ENCODE measurements at regions not wholly inside any gene's neighbourhood (a gene's known extent, or its start where the extent isn't known, plus 50 kb on each side); places are given as distances from the start of the nearest gene placed in this dataset.

- TF ChIP-seq REST (IDR thresholded peaks at IDR 0.05; ENCODE audit: low read depth) = no peak
- TF ChIP-seq SRF (IDR thresholded peaks at IDR 0.05; ENCODE audit: low read depth) = no peak
- no peak for TF ChIP-seq CEBPB (IDR thresholded peaks at IDR 0.05; ENCODE audit: low read depth)
These were observed 223.3 kb downstream of the DIRAS2 start (continued) for GRCh38 chr9:90419221-90419851.

GRCh38 chr9:90420211-90420610 lies 222.4 kb downstream of the DIRAS2 start:
- ATAC-seq (no peak), DNase-seq (ENCODE audit: low read depth, low spot score) (no peak)
- intact Hi-C loops (cut with micrococcal nuclease) = no loop called here
- Histone ChIP-seq H3K4me1 (ENCODE audit: control insufficient read depth in 1 of 2, insufficient read depth in 2 of 2, low read length in 2 of 2) (peaks cover 3 to 5% of the 10 kb centered on the region in 2 experiments; a peak in 2 of 4 replicates), H3K9ac (ENCODE audit: low read length) (no peak overlapping the region), H3K4me2 (ENCODE audit: low read length) (no peak overlapping the region), H3K9me3 (ENCODE audit: control insufficient read depth in 1 of 2, insufficient read depth in 1 of 2, low read depth in 1 of 2, low read length in 2 of 2) (no peaks in the 10 kb centered on the region), H3K9me2 (ENCODE audit: insufficient read depth) (no peaks in the 10 kb centered on the region), H3K79me2 (ENCODE audit: insufficient read depth, low read length) (no peaks in the 10 kb centered on the region), H4K20me1 (ENCODE audit: insufficient read depth) (no peaks in the 10 kb centered on the region), H3K4me3 (replicated peaks in 1 of 2; ENCODE audit: low read depth in 1 of 2, low read length in 2 of 2) (no peak overlapping the region), H3K27ac (ENCODE audit: low read depth, low read length) (no peak overlapping the region), H3K27me3 (ENCODE audit: insufficient read depth, low read length) (peaks cover 15% of the 10 kb centered on the region), H2AFZ (ENCODE audit: low read depth, low read length, poor library complexity, severe bottlenecking) (no peak overlapping the region), H3K36me3 (ENCODE audit: control insufficient read depth in 1 of 2, insufficient read depth in 2 of 2, low read length in 2 of 2) (no peaks in the 10 kb centered on the region)
- ChIA-PET RAD21 (ENCODE audit: low non-redundant PET in 1 of 2, low total read pairs in 2 of 2, uncharacterized antibody in 2 of 2, unreplicated experiment in 2 of 2) (no interaction called here), CTCF (no interaction called here), POLR2A (no interaction called here)
- no TSS peak for BruUV-seq (replicated peaks)
- TF ChIP-seq SP1 (IDR thresholded peaks at IDR 0.05; ENCODE audit: low read depth) (no peak), ATF3 (IDR thresholded peaks at IDR 0.05) (no peak), YY1 (IDR thresholded peaks at IDR 0.05; ENCODE audit: extremely low read depth, insufficient replicate concordance, low read depth, low read length) (no peak), CTCF (IDR thresholded peaks at IDR 0.05 in 2 of 3, conservative IDR thresholded peaks at IDR 0.05 in 1 of 3; ENCODE audit: borderline replicate concordance in 1 of 3, insufficient read depth in 1 of 3, low read depth in 2 of 3, low read length in 2 of 3) (no peak), RAD21 (IDR thresholded peaks at IDR 0.05; ENCODE audit: low read depth) (no peak), FOSL1 (IDR thresholded peaks at IDR 0.05; ENCODE audit: low read depth) (no peak), MAX (IDR thresholded peaks at IDR 0.05) (no peak), TCF7L2 (IDR thresholded peaks at IDR 0.05; ENCODE audit: borderline replicate concordance, extremely low read depth, insufficient read depth, insufficient read length) (no peak), REST (IDR thresholded peaks at IDR 0.05; ENCODE audit: low read depth) (no peak), SIN3A (IDR thresholded peaks at IDR 0.05; ENCODE audit: low read depth) (no peak), SRF (IDR thresholded peaks at IDR 0.05; ENCODE audit: low read depth) (no peak), POLR2A (IDR thresholded peaks at IDR 0.05; ENCODE audit: borderline replicate concordance, extremely low read depth, insufficient read depth, insufficient read length) (no peak), ZFX (IDR thresholded peaks at IDR 0.05) (no peak), CBX3 (IDR thresholded peaks at IDR 0.05; ENCODE audit: low read depth) (no peak), EZH2 (IDR thresholded peaks at IDR 0.05) (no peak)
